GM12872 (cell line): ENCODE measurements at regions not wholly inside any gene's neighbourhood (a gene's known extent, or its start where the extent isn't known, plus 50 kb on each side); places are given as distances from the start of the nearest gene placed in this dataset.
A peak's percentile ranks its signal among the peaks of the same experiment; 100 is the strongest.

ENCODE experiments used
- TF ChIP-seq, protein P1 (sequence below): IDR thresholded peaks from 3 replicates; pipeline ENCODE4 v1.5.1; 2011; ENCODE audit warnings: low read depth, mild to moderate bottlenecking, low read length, moderate library complexity; ENCODE audit not compliant: insufficient read depth

DNA sequence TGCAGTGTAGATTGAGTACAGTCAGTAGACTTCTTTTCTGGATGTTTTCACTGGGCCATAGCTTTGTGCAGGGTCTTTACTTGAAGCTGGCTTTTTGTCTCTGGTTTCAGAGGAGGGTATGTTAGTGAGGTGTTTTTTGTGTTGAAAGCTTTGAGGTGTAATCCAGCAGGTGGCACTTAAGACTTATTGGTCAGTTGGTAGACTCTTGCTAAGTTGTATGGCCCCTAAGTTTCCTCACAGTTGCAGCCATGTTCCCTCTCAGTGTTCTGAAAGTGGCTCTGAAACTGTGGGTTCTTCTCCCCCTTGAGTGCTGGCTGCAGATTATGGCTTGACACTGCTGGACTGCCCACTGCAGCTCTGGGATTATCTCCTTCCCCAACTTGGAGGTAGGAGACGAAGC lies 55.7 kb upstream of the SLC44A1 start:
- TF ChIP-seq, protein P1, sequence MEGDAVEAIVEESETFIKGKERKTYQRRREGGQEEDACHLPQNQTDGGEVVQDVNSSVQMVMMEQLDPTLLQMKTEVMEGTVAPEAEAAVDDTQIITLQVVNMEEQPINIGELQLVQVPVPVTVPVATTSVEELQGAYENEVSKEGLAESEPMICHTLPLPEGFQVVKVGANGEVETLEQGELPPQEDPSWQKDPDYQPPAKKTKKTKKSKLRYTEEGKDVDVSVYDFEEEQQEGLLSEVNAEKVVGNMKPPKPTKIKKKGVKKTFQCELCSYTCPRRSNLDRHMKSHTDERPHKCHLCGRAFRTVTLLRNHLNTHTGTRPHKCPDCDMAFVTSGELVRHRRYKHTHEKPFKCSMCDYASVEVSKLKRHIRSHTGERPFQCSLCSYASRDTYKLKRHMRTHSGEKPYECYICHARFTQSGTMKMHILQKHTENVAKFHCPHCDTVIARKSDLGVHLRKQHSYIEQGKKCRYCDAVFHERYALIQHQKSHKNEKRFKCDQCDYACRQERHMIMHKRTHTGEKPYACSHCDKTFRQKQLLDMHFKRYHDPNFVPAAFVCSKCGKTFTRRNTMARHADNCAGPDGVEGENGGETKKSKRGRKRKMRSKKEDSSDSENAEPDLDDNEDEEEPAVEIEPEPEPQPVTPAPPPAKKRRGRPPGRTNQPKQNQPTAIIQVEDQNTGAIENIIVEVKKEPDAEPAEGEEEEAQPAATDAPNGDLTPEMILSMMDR, result peak; percentile 19; the same call in 1 of the 3 replicates

DNA sequence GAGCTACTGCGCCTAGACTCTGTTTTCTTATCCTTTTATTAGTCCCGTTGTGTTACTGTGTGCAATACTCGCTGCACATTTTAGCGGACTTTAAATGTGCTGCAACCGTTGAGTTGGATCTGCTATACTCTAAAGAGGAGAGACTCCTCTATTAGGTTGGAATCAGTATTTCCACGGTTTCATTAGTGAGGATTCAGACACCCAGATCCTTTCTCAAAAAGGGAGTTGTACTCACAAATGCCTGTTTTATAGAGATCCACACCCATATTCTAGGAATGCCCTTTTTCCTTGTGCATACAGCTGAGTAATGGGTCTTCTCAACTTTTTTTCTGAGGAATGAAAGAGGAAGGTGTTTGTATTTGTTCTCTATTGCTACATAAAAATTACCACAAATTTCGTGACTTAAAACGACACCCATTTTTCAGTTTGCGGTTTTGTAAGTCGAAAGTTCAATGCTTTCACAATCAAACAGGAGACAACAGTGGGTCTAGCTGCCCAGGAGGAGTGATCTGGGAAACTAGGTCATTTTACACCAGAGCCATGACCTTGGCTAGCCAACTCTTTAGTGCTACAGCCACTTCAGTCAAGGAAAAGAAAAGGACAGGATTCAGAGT lies 52.8 kb upstream of the SLC44A1 start:
- TF ChIP-seq, protein P1, result no peak

DNA sequence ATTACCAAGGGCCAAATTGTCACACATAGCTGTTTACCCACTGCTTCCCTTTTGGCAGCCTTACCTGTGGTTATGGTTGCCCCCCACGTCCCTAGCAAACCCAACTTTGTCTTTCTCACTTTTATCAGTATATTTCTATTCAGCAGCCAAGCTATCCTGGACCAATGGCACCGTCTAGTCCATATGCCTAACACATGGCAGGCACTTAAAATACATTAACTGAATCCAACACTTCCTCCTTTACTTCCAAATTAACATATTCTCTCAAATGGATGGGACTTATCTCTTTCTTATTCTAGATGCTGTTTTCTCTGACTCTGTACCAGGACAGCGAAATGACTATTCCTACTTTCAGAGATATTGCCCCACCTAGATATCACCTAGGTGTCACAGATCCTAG lies 50.9 kb upstream of the SLC44A1 start:
- TF ChIP-seq, protein P1, result no peak

DNA sequence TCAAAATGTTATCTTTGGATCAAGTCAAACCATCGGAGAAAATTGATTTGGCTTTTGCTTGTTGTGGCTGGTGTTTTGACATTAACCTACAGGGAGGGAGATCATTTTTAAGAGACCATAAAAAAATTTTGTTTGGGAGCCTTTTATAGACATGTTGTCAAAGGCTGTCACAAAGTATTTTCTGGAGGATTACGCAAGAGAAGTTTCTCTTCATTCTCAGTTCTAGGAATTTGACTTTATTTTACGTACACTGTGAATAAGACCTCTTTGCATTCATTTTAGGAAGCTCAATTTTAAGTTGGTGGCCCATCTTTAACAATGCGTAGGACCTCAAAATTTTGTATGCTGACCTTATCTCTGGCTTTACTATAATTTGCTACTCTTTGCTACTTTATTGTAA lies 50.2 kb upstream of the SLC44A1 start:
- TF ChIP-seq, protein P1, result no peak
